NCI-H345 treated with DMSO at 0.1 percent for 48 hours (cell line): ENCODE measurements at regions not wholly inside any gene's neighbourhood (a gene's known extent, or its start where the extent isn't known, plus 50 kb on each side); places are given as distances from the start of the nearest gene placed in this dataset.

Experiments
- DNase-seq: peaks from one replicate; lab custom pipeline; 2025; ENCODE audit not compliant: unreplicated experiment; lab: John Stamatoyannopoulos, UW

DNA sequence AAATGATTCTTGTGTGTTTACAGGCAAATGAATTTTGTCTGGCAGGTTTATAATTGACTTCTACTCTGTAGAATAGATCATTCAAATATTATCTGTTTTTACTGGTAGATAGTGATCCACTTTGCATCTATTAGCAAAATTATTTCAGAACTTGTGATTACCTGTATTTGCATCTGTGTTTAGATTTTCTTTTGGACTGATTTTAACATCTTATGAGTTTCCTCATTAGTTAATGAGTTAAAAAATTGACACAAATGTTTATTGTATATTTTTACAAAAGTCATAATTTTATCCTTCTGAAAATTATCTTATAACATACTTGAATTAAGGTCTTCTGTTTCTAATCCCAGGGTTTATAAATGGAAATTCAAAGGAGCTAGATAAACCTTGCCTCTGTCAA is 132.0 kb upstream of the KCNJ16 start:
- DNase-seq, result no peak

- DNase-seq, result no peak
Observed at GRCh38 chr17:69944406-69944805, 130.6 kb upstream of the KCNJ16 start.

DNA sequence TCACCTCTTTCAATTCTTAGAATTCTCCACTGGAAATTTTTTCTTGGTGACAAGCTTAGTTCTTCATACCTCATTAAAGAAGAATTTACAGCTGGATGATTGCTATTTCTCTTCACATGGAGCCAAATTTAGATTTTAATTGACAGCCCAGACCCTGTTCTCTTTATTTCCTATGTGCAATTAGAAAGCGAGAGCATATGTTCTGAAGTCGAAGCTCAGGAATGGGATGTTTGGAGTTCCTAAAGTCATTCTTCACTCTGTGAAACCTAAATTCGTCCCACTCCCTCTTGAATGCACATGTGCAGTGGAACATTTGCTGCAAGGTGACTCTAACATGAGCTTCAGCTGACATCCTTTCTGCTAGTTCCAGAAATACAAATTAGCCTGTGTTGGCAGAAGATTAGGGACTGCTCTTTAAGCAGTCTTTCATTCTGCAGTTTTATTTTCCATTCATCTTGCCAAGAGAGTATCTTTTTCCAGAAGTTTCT is 129.3 kb upstream of the KCNJ16 start:
- no peak for DNase-seq

GRCh38 chr17:69947027-69947759 is 127.8 kb upstream of the KCNJ16 start:
- DNase-seq, result no peak

GRCh38 chr17:69948406-69948805 is 126.6 kb upstream of the KCNJ16 start:
- no peak for DNase-seq

DNA sequence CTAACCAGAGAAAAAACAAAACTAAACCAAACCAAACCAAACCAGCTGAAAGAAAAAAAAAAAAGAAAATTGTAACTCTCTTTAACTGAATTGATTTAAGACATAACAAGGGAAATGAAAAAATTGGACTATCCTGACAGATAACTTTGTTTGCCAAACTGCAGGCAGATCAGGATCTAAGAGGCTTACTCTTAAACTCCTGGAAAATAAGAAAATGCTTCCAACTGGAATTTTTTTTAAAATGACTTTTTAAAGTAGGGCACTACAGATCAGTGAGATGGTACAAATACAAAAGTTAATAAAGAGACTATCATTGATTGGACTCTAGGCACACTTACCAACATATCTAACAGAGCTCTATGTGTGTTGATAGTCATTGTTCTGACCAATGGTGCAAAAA is 125.5 kb upstream of the KCNJ16 start:
- no peak for DNase-seq

DNA sequence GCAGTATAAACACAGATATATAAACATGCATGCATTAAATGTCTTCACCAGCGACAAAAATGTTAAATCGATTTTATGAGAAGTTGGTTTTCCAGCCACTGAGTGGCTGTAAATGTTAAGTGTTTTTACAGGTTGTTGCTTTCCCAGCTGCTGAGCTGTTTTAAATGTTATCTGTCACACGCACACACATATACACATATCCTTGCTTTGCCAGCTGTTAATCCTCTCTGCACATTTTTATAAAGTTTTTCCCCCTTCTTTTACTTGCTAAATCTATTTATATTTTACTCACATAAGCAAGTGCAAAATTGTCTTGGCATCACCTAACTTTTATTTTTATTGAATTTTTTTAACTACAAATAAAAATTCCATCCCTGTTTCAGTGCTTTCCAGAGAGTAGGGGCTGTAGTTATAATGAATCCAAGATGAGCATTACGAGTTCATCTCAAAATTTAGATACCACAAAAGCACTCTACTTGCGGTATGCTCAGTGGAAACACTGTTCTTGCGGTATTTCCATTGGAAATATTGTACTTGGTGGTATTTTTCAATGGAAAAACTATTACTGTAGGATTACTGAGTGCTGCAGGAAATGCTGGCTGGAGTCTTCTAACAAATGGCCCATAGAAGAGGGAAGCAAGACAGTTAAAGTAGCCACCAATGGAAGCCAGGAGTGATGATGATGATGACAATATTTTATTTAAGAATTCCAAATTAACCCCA is 124.9 kb upstream of the KCNJ16 start:
- no peak for DNase-seq

DNA sequence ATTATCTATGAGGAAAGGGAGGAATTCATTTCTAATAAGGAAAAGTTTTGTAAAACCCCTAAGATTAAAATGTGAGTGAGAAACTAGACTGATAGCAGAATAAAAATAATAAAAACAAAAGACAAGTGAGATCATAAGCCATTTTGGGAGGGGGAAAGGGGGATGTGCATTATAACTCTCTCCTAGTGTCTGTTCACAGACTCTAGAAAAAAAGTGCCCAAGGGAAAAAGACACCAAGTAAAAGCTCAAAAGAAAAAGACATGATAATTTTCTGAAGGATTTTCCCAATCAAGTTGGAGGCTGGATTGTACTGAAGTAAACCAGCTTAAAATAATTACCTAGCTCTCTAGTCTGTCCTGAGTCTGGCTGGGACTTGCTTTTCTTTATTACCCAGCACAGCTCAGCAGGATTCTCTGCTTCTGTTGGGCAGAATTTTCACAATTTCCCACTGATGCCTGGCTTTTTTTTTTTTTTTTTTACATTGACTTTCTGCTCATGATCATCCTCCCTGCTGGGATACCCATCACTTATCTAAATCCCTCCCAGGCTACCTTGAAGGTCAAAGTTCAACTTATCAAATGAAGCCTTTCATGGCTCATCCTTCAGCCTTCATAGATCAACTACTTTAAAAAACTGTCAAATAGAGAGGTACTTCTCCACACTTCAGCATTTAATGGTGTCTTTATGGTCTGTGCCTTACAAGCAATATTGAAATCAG is 124.2 kb upstream of the KCNJ16 start:
- no peak for DNase-seq

GRCh38 chr17:69954241-69954925 is 120.6 kb upstream of the KCNJ16 start:
- DNase-seq, result no peak

DNA sequence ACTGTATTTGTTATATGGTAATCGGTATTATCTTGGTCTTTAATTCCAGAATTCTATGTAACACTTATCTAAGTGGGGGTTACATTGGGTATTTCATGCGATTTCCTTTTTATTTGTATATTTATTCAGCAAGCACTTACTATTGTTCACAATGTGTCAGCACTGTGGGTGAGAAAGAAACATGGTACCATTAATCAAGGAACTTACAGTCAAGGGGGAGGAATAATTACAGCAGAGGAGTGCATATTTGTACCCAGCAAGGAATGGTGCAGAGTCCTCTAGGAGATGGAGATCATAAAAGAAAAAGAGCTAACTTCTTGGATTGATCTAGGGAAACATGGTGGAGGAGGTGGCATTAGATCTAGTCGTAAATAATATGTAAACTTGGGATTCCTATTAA is 117.0 kb upstream of the KCNJ16 start:
- DNase-seq, result no peak

DNA sequence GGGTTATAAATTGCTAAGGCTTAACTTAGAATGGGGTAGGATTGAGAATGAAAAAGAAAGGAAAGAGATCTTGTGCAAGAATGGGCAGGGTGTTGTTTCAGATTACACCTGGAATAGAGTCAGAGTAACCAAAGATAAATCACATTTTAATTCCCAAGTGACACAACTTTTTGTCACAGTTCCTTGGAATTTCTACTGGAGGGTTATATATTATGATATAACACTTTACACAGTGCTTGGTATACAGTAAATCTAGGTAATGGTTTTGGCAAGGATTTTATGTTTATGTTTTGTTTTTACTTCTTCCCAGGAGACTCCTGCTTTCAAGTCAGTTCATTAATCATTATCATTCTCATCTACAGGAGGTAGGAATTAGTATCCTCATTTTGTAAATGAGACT is 115.7 kb upstream of the KCNJ16 start:
- no peak for DNase-seq

GRCh38 chr17:69960755-69961154 is 114.3 kb upstream of the KCNJ16 start:
- no peak for DNase-seq

- no peak for DNase-seq
Observed at GRCh38 chr17:69961501-69962145, 113.4 kb upstream of the KCNJ16 start.

DNA sequence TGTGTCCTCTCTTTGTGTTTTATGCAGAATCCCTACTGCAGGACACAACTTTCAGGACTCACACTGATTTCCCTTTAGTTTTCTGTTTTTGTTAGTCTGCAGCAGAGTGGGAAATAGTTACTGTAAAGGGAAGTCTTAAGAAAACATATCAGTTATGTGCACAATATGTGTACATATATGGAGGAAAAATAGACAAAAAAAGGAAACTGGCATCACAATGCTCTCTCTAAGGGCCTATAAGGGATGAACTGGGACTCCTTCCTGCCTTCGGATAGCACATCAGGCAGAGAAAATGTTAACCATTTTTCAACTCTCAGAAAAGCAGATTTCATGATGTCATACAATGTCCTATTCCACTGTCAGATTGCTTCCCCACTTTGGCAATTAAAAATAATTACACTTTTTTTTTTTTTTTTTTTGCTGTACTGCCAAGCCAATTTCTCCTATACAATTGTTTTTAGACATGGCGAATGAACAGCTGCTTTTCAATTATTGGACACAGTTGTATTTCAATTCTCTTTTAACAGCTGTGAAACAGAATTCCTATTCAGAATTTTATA is 112.5 kb upstream of the KCNJ16 start:
- DNase-seq, result no peak

- DNase-seq, result no peak
Observed at GRCh38 chr17:69967910-69968411, 107.1 kb upstream of the KCNJ16 start.

DNA sequence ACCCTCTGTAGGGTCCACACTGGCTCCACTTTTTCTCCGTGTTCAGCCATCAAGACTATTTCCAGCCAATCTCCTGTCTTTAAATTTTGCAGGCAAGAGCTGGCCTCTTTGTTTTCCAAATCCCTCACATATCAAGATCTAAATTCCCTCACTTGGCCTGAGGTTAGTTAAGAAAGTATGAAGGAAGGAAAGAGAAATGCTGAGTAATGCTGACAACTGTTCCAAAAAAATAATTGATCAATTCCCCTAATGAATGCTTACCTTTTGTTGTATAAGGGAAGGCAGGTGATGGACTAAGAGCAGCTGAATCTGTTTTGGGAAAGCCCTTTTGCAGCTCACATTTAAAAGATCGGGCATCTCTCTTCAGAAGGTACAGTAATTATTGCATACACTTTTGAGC is 105.1 kb upstream of the KCNJ16 start:
- no peak for DNase-seq

- DNase-seq, result no peak
Observed at GRCh38 chr17:69972251-69972650, 102.8 kb upstream of the KCNJ16 start.

- DNase-seq, result no peak
Observed at GRCh38 chr17:69975808-69976207, 99.2 kb upstream of the KCNJ16 start.

- no peak for DNase-seq
Observed at GRCh38 chr17:69978056-69978646, 96.9 kb upstream of the KCNJ16 start.

DNA sequence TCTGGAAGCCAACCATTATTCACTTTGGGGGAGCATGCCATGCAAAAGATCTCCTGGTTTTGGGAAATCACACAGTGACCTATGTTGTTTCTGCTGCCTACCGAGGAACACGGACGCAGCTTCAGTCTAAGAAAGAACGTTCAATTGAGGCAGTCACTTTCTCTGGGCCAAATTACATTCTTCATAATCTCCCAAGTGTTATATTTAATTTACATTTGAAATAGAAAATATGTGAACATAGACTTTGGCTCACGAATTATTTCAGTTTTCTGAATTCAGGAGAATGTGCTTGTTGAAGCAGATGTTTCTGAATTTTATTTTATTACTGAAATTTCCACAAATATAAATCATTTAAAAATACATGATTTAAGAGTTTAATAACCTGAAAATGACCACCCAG is 93.6 kb upstream of the KCNJ16 start:
- no peak for DNase-seq
